IMR-90 (cell line): ENCODE measurements at regions not wholly inside any gene's neighbourhood (a gene's known extent, or its start where the extent isn't known, plus 50 kb on each side); places are given as distances from the start of the nearest gene placed in this dataset.

Experiments used
- CEBPB ChIP-seq: IDR thresholded peaks from 2 replicates; pipeline ENCODE4 v1.6.1; 2012; ENCODE audit warnings: low read depth, low read length, improper control_type of control experiment
- FOS ChIP-seq: fragments of 150-350 bp; IDR thresholded peaks from 2 replicates; pipeline ENCODE4 v1.6.1; 2016; ENCODE audit warnings: low read depth, low read length
- MAZ ChIP-seq: IDR thresholded peaks from 2 replicates; pipeline ENCODE4 v1.6.1; 2012; ENCODE audit warnings: low read depth, mild to moderate bottlenecking, low read length, improper control_type of control experiment, moderate library complexity, borderline replicate concordance
- POLR2A ChIP-seq: IDR thresholded peaks from 2 replicates; pipeline ENCODE4 v1.6.1; 2012; ENCODE audit warnings: mild to moderate bottlenecking, low read depth, low read length
- RAD21 ChIP-seq: IDR thresholded peaks from 2 replicates; pipeline ENCODE4 v1.6.1; 2012; ENCODE audit warnings: low read length, improper control_type of control experiment
- RFX5 ChIP-seq: IDR thresholded peaks from 2 replicates; pipeline ENCODE4 v1.8.0; 2012; ENCODE audit warnings: low read depth, mild to moderate bottlenecking, low read length, moderate library complexity
- SMC3 ChIP-seq: fragments of 150-350 bp; IDR thresholded peaks from 2 replicates; pipeline ENCODE4 v1.6.1; 2016; ENCODE audit warnings: low read depth, mild to moderate bottlenecking, antibody characterized with exemption, low read length, moderate library complexity
- TF ChIP-seq, protein P1 (sequence below): conservative IDR thresholded peaks from 2 replicates; pipeline ENCODE4 v1.5.1; 2012; ENCODE audit warnings: mild to moderate bottlenecking, low read depth, low read length, improper control_type of control experiment
- TF ChIP-seq, protein P2 (sequence below): fragments of 150-350 bp; IDR thresholded peaks from 2 replicates; pipeline ENCODE4 v1.6.1; 2017; ENCODE audit warnings: mild to moderate bottlenecking, antibody characterized with exemption, low read length, low read depth
- TF ChIP-seq, protein P3 (sequence below): fragments of 150-350 bp; IDR thresholded peaks from 2 replicates; pipeline ENCODE4 v1.6.1; 2016; ENCODE audit warnings: low read depth, mild to moderate bottlenecking, low read length, moderate library complexity, borderline replicate concordance

DNA sequence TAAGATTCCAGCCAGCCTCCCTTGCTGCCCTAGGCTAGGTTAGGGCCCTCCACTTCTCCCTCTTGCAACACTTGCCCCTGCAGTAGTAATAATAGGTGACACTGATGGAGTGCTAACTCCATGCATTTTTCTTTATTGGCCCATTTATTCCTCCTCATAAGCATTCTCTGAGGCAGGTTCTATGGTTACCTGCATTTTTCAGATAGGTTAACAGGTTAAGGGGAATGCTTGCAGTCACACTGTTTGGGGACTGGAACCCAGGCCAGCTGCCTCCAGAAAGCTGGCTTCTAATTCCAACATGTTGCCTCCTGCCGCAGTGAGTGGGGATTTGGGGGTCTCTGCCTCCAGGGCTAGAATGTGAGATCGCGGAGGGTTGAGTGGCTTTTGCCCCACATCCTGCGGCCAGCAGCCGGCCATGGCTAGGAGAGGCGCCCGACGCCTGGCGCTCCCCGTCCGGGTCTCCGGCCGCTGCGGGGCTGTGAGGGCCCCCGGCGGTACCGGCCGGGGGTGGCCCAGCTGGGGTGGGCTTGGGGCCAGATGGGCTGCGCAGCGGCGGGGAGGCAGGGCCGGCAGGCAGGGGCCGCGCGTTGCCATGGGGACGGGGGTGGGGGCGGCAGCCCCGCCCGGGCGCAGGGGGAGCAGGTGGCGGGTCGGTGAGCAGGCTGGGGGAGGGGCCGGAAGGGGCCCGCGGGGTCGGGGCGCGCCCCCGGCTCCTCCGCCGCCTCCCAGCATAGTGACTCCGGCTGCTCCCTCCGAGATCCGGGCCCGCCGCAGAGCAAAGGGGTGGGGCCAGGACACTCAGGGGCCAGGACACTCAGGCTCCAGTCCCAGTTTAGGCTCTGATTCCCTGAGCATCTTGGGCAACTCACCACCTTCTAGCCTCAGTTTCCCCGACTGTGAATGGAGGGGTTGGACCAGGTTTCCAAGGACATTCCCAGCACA is 68.4 kb upstream of the SSBP3 start:
- TF ChIP-seq CEBPB (no peak), SMC3 (no peak), POLR2A (no peak), MAZ (no peak), RFX5 (no peak), FOS (no peak), RAD21 (no peak)
- TF ChIP-seq, protein P1, sequence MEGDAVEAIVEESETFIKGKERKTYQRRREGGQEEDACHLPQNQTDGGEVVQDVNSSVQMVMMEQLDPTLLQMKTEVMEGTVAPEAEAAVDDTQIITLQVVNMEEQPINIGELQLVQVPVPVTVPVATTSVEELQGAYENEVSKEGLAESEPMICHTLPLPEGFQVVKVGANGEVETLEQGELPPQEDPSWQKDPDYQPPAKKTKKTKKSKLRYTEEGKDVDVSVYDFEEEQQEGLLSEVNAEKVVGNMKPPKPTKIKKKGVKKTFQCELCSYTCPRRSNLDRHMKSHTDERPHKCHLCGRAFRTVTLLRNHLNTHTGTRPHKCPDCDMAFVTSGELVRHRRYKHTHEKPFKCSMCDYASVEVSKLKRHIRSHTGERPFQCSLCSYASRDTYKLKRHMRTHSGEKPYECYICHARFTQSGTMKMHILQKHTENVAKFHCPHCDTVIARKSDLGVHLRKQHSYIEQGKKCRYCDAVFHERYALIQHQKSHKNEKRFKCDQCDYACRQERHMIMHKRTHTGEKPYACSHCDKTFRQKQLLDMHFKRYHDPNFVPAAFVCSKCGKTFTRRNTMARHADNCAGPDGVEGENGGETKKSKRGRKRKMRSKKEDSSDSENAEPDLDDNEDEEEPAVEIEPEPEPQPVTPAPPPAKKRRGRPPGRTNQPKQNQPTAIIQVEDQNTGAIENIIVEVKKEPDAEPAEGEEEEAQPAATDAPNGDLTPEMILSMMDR: no peak
- TF ChIP-seq, protein P2, sequence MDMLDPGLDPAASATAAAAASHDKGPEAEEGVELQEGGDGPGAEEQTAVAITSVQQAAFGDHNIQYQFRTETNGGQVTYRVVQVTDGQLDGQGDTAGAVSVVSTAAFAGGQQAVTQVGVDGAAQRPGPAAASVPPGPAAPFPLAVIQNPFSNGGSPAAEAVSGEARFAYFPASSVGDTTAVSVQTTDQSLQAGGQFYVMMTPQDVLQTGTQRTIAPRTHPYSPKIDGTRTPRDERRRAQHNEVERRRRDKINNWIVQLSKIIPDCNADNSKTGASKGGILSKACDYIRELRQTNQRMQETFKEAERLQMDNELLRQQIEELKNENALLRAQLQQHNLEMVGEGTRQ: no peak
- TF ChIP-seq, protein P3, sequence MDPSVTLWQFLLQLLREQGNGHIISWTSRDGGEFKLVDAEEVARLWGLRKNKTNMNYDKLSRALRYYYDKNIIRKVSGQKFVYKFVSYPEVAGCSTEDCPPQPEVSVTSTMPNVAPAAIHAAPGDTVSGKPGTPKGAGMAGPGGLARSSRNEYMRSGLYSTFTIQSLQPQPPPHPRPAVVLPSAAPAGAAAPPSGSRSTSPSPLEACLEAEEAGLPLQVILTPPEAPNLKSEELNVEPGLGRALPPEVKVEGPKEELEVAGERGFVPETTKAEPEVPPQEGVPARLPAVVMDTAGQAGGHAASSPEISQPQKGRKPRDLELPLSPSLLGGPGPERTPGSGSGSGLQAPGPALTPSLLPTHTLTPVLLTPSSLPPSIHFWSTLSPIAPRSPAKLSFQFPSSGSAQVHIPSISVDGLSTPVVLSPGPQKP: no peak
